Hepatocyte (in vitro differentiated cells): ENCODE measurements at regions not wholly inside any gene's neighbourhood (a gene's known extent, or its start where the extent isn't known, plus 50 kb on each side); places are given as distances from the start of the nearest gene placed in this dataset.

Source experiments
- DNase-seq: peaks from one replicate; pipeline ENCODE4 v3.0.0-alpha.2; 2016; ENCODE audit warnings: low spot score
- H2AFZ ChIP-seq: fragments of 200-600 bp; sonication (generic); 2 replicates; pipeline ENCODE4 v1.6.0; 2016; ENCODE audit warnings: antibody characterized with exemption, mild to moderate bottlenecking
- H3K27ac ChIP-seq: fragments of 200-600 bp; sonication (generic); 2 replicates; pipeline ENCODE4 v1.5.1; 2016; ENCODE audit warnings: mild to moderate bottlenecking
- H3K27me3 ChIP-seq: fragments of 200-600 bp; sonication (generic); 2 replicates; pipeline ENCODE4 v1.6.1; 2016
- H3K36me3 ChIP-seq: fragments of 200-600 bp; sonication (generic); replicated peaks from 2 replicates; pipeline ENCODE4 v1.5.1; 2016; ENCODE audit warnings: low read depth; ENCODE audit not compliant: insufficient read depth
- H3K4me1 ChIP-seq: fragments of 200-600 bp; sonication (generic); 2 replicates; pipeline ENCODE4 v1.5.1; 2016; ENCODE audit warnings: mild to moderate bottlenecking, moderate library complexity; ENCODE audit not compliant: insufficient read depth
- H3K4me2 ChIP-seq: fragments of 200-600 bp; sonication (generic); 2 replicates; pipeline ENCODE4 v1.6.0; 2016
- H3K4me3 ChIP-seq: fragments of 200-600 bp; sonication (generic); 2 replicates; pipeline ENCODE4 v1.5.1; 2016; ENCODE audit warnings: mild to moderate bottlenecking
- H3K79me2 ChIP-seq: fragments of 200-600 bp; sonication (generic); 2 replicates; pipeline ENCODE4 v1.6.0; 2017; ENCODE audit warnings: mild to moderate bottlenecking
- H3K9me2 ChIP-seq: fragments of 200-600 bp; sonication (generic); replicated peaks from 2 replicates; pipeline ENCODE4 v1.6.0; 2017; ENCODE audit warnings: mild to moderate bottlenecking; ENCODE audit not compliant: insufficient read depth
- H3K9me3 ChIP-seq: fragments of 200-600 bp; sonication (generic); 2 replicates; pipeline ENCODE4 v1.5.1; 2016; ENCODE audit warnings: low read depth, mild to moderate bottlenecking
- H4K20me1 ChIP-seq: fragments of 200-600 bp; sonication (generic); 2 replicates; pipeline ENCODE4 v1.6.0; 2016; ENCODE audit warnings: mild to moderate bottlenecking; ENCODE audit not compliant: insufficient read depth, poor library complexity, severe bottlenecking
- CTCF ChIP-seq: fragments of 200-600 bp; sonication (generic); IDR thresholded peaks from 2 replicates; pipeline ENCODE4 v1.5.1; 2016; ENCODE audit warnings: antibody characterized with exemption, mild to moderate bottlenecking; ENCODE audit not compliant: poor library complexity
- EZH2 ChIP-seq: fragments of 200-600 bp; sonication (generic); IDR thresholded peaks from 2 replicates; pipeline ENCODE4 v1.6.1; 2016; ENCODE audit warnings: antibody characterized with exemption, mild to moderate bottlenecking, borderline replicate concordance
- EZH2phosphoT487 ChIP-seq: fragments of 200-600 bp; sonication (generic); IDR thresholded peaks from one replicate; pipeline ENCODE4 v1.6.1; 2018; ENCODE audit warnings: antibody characterized with exemption, mild to moderate bottlenecking, low read depth, moderate library complexity; ENCODE audit not compliant: unreplicated experiment, severe bottlenecking
- WGBS: methylation state at CpG from one replicate; pipeline ENCODE4 v1.1.6; 2016; ENCODE audit warnings: low lambda C conversion rate; ENCODE audit errors: missing lambda C conversion rate; 5-methylcytosine and 5-hydroxymethylcytosine counted together

DNA sequence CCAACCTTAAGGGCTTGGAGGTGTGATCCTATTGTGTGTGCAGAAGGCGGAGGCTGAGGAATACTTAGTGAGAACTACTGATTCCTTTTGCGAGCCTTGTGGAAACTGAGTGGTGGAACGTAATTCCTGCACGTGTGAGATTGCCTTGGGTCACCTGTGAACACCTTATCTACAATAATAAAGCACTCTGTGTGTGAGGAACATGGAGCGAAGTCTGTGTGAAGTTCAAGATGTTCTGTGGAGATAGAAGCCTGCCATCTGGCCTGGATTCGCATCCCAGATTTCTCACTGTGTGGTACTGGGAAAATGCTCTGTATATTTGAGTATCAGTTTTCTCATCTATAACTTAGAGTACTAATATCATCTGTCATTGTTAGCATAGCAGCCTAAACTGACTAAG, 179.5 kb upstream of the PDZRN3 start:
- Histone ChIP-seq H3K9me3 (no peaks in the 10 kb centered on the region), H3K4me3 (no peak overlapping the region), H3K27ac (no peak overlapping the region), H3K4me1 (no peaks in the 10 kb centered on the region), H3K79me2 (no peaks in the 10 kb centered on the region), H2AFZ (no peak overlapping the region), H3K27me3 (no peaks in the 10 kb centered on the region), H4K20me1 (no peaks in the 10 kb centered on the region), H3K9me2 (no peaks in the 10 kb centered on the region), H3K36me3 (no peaks in the 10 kb centered on the region), H3K4me2 (no peak overlapping the region)
- TF ChIP-seq CTCF (no peak), EZH2 (no peak), EZH2phosphoT487 (no peak)
- no peak for DNase-seq
- 89% methylated on average over 6 of the region's 6 CpGs for WGBS

- Histone ChIP-seq H3K79me2 (no peaks in the 10 kb centered on the region), H3K9me3 (no peaks in the 10 kb centered on the region), H3K4me1 (no peaks in the 10 kb centered on the region), H3K9me2 (no peaks in the 10 kb centered on the region), H2AFZ (no peak overlapping the region), H4K20me1 (no peaks in the 10 kb centered on the region), H3K27me3 (no peaks in the 10 kb centered on the region), H3K4me3 (no peak overlapping the region), H3K27ac (no peak overlapping the region), H3K4me2 (no peak overlapping the region), H3K36me3 (no peaks in the 10 kb centered on the region)
- DNase-seq: no peak
- WGBS: 98% methylated on average over 2 of the region's 2 CpGs
- TF ChIP-seq EZH2 (no peak), EZH2phosphoT487 (no peak), CTCF (no peak)
These were observed 176.7 kb upstream of the PDZRN3 start for GRCh38 chr3:73801444-73801843.

- no peaks in the 10 kb centered on the region for H3K27me3 ChIP-seq
- no peak overlapping the region for H2AFZ ChIP-seq
- 58% methylated on average over 1 of the region's 1 CpG for WGBS
- no peak overlapping the region for H3K4me3 ChIP-seq
- no peaks in the 10 kb centered on the region for H3K79me2 ChIP-seq
- no peaks in the 10 kb centered on the region for H3K36me3 ChIP-seq
- H4K20me1 ChIP-seq: no peaks in the 10 kb centered on the region
- H3K4me1 ChIP-seq: no peaks in the 10 kb centered on the region
- H3K9me2 ChIP-seq: no peaks in the 10 kb centered on the region
- H3K27ac ChIP-seq: no peak overlapping the region
- H3K9me3 ChIP-seq: no peaks in the 10 kb centered on the region
- H3K4me2 ChIP-seq: no peak overlapping the region
- DNase-seq: no peak
- TF ChIP-seq EZH2phosphoT487: no peak
- no peak for TF ChIP-seq EZH2
- TF ChIP-seq CTCF: no peak
These were observed 172.6 kb upstream of the PDZRN3 start for GRCh38 chr3:73797311-73797710.

DNA sequence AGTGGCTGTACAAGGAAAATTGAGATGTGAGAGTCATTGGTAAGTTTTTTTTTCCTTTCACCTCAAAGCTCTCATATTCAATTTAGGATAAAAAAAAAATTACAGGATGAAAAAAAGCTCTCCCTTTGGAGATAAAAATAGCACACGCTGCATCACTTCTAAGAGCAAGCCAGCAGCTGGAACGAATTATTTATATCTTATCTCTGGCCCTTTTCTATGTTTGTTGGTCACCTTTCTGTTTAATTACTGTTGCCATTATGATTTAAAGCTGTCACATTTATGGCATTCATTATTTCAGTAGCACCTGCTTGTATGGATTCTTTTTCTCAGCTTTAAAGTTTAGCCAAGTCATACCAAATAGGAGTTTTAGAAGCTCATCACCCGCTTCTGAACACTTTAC, 171.6 kb upstream of the PDZRN3 start:
- WGBS: 54% methylated on average over 3 of the region's 3 CpGs
- no peaks in the 10 kb centered on the region for H3K27me3 ChIP-seq
- H3K79me2 ChIP-seq: no peaks in the 10 kb centered on the region
- no peak overlapping the region for H2AFZ ChIP-seq
- H3K27ac ChIP-seq: no peak overlapping the region
- no peak overlapping the region for H3K4me3 ChIP-seq
- H3K4me1 ChIP-seq: no peaks in the 10 kb centered on the region
- H3K4me2 ChIP-seq: no peak overlapping the region
- no peaks in the 10 kb centered on the region for H3K9me3 ChIP-seq
- no peak for DNase-seq
- H4K20me1 ChIP-seq: no peaks in the 10 kb centered on the region
- TF ChIP-seq EZH2phosphoT487 (no peak), EZH2 (no peak), CTCF (no peak)
- H3K9me2 ChIP-seq: no peaks in the 10 kb centered on the region
- H3K36me3 ChIP-seq: no peaks in the 10 kb centered on the region
